SK-N-SH treated with all-trans-retinoic acid at 6 μM for 48 hours (cell line): ENCODE measurements at regions not wholly inside any gene's neighbourhood (a gene's known extent, or its start where the extent isn't known, plus 50 kb on each side); places are given as distances from the start of the nearest gene placed in this dataset.

Experiments used
- ATAC-seq: fragments of 200-7000 bp; cut with Tn5 transposase; 3 replicates; pipeline ENCODE4 v1.9.1; 2020; ENCODE audit warnings: mild to moderate bottlenecking, moderate library complexity
- ARNTL ChIP-seq: fragments of 450-650 bp; formaldehyde crosslinking; IDR thresholded peaks from 2 replicates; pipeline ENCODE4 v1.5.0; 2020; ENCODE audit warnings: low read depth, mild to moderate bottlenecking, moderate library complexity, borderline replicate concordance
- BACH2 ChIP-seq: fragments of 250-450 bp; sonication (Bioruptor Pico); IDR thresholded peaks from 2 replicates; pipeline ENCODE4 v1.9.0; 2021; ENCODE audit warnings: mild to moderate bottlenecking, borderline replicate concordance
- CSDC2 ChIP-seq: fragments of 250-450 bp; sonication (Bioruptor Pico); IDR thresholded peaks from 2 replicates; pipeline ENCODE4 v1.5.0; 2020; ENCODE audit warnings: mild to moderate bottlenecking, moderate library complexity
- ESRRG ChIP-seq: fragments of 250-450 bp; sonication (Bioruptor Pico); IDR thresholded peaks from 2 replicates; pipeline ENCODE4 v1.6.1; 2021; ENCODE audit warnings: mild to moderate bottlenecking
- GLIS3 ChIP-seq: fragments of 250-450 bp; sonication (Bioruptor Pico); IDR thresholded peaks from 2 replicates; pipeline ENCODE4 v1.5.0; 2020; ENCODE audit warnings: mild to moderate bottlenecking, moderate library complexity
- ISL1 ChIP-seq: fragments of 250-450 bp; sonication (Bioruptor Pico); IDR thresholded peaks from 2 replicates; pipeline ENCODE4 v2.1.2; 2022; ENCODE audit warnings: mild to moderate bottlenecking, moderate library complexity
- RARB ChIP-seq: fragments of 250-450 bp; sonication (Bioruptor Pico); IDR thresholded peaks from 2 replicates; pipeline ENCODE4 v1.8.0; 2021; ENCODE audit warnings: mild to moderate bottlenecking, moderate library complexity
- SNAI2 ChIP-seq: fragments of 250-450 bp; sonication (Bioruptor Pico); IDR thresholded peaks from 2 replicates; pipeline ENCODE4 v1.5.0; 2020; ENCODE audit warnings: mild to moderate bottlenecking, moderate library complexity
- TCF4 ChIP-seq: fragments of 250-450 bp; sonication (Bioruptor Pico); IDR thresholded peaks from 2 replicates; pipeline ENCODE4 v1.8.0; 2021; ENCODE audit warnings: mild to moderate bottlenecking, moderate library complexity, borderline replicate concordance
- TOX ChIP-seq: fragments of 250-450 bp; sonication (Bioruptor Pico); IDR thresholded peaks from 2 replicates; pipeline ENCODE4 v1.8.0; 2021; ENCODE audit warnings: mild to moderate bottlenecking, moderate library complexity, borderline replicate concordance
- ZFP3 ChIP-seq: fragments of 250-450 bp; sonication (Bioruptor Pico); IDR thresholded peaks from 2 replicates; pipeline ENCODE4 v1.5.0; 2020; ENCODE audit warnings: mild to moderate bottlenecking, moderate library complexity
- ZFP30 ChIP-seq: fragments of 450-650 bp; formaldehyde crosslinking; IDR thresholded peaks from 2 replicates; pipeline ENCODE4 v1.5.0; 2022; ENCODE audit warnings: mild to moderate bottlenecking, moderate library complexity
- ZNF565 ChIP-seq: fragments of 450-650 bp; formaldehyde crosslinking; conservative IDR thresholded peaks from 2 replicates; pipeline ENCODE4 v1.5.0; 2020; ENCODE audit warnings: low read depth, mild to moderate bottlenecking, moderate library complexity
- ZNF70 ChIP-seq: fragments of 450-650 bp; formaldehyde crosslinking; IDR thresholded peaks from 2 replicates; pipeline ENCODE4 v1.5.0; 2020; ENCODE audit warnings: mild to moderate bottlenecking, moderate library complexity
- ZNF8 ChIP-seq: fragments of 450-650 bp; formaldehyde crosslinking; IDR thresholded peaks from 2 replicates; pipeline ENCODE4 v1.5.0; 2020; ENCODE audit warnings: mild to moderate bottlenecking, moderate library complexity
- TF ChIP-seq, protein P1 (sequence below): fragments of 250-450 bp; sonication (Bioruptor Pico); IDR thresholded peaks from 2 replicates; pipeline ENCODE4 v1.5.1; 2021; ENCODE audit warnings: mild to moderate bottlenecking, moderate library complexity
- TF ChIP-seq, protein P2 (sequence below): fragments of 250-450 bp; sonication (Bioruptor Pico); IDR thresholded peaks from 2 replicates; pipeline ENCODE4 v1.8.0; 2021; ENCODE audit warnings: low read depth, mild to moderate bottlenecking, moderate library complexity, borderline replicate concordance
- TF ChIP-seq, protein P3 (sequence below): fragments of 250-450 bp; sonication (Bioruptor Pico); IDR thresholded peaks from 2 replicates; pipeline ENCODE4 v1.5.1; 2020; ENCODE audit warnings: low read depth, mild to moderate bottlenecking, moderate library complexity
- TF ChIP-seq, protein P4 (sequence below): fragments of 250-450 bp; sonication (Bioruptor Pico); IDR thresholded peaks from 2 replicates; pipeline ENCODE4 v1.5.0; 2020; ENCODE audit warnings: mild to moderate bottlenecking, moderate library complexity
- TF ChIP-seq, protein P5 (sequence below): fragments of 250-450 bp; sonication (Bioruptor Pico); IDR thresholded peaks from 2 replicates; pipeline ENCODE4 v1.8.0; 2020; ENCODE audit warnings: mild to moderate bottlenecking, moderate library complexity, borderline replicate concordance

DNA sequence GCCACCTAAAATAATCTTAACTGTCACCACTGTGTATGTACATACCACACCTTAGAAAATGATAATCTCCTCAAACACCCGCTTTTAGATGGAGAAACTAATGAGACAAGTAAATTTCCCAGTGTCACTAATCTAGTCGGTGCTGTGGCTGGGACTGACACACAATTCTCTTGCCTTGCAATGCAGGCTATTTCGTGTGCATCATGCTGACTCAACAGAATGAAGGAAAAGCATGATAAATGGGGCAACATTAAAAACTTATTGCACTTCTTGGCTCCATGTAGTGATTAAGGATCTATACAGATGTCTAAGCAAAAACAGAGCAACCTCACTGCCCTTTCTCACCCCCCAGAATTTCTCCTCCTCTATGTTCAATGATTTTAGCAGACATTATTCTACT lies 677.9 kb downstream of the DTWD2 start:
- no peak for ATAC-seq
- TF ChIP-seq SNAI2 (CRISPR knock-in tag): no peak
- TF ChIP-seq CSDC2 (CRISPR knock-in tag): no peak
- no peak for TF ChIP-seq ZFP30
- TF ChIP-seq, protein P1, sequence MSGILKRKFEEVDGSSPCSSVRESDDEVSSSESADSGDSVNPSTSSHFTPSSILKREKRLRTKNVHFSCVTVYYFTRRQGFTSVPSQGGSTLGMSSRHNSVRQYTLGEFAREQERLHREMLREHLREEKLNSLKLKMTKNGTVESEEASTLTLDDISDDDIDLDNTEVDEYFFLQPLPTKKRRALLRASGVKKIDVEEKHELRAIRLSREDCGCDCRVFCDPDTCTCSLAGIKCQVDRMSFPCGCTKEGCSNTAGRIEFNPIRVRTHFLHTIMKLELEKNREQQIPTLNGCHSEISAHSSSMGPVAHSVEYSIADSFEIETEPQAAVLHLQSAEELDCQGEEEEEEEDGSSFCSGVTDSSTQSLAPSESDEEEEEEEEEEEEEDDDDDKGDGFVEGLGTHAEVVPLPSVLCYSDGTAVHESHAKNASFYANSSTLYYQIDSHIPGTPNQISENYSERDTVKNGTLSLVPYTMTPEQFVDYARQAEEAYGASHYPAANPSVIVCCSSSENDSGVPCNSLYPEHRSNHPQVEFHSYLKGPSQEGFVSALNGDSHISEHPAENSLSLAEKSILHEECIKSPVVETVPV: no peak
- TF ChIP-seq RARB: no peak
- no peak for TF ChIP-seq BACH2 (CRISPR knock-in tag)
- TF ChIP-seq, protein P2, sequence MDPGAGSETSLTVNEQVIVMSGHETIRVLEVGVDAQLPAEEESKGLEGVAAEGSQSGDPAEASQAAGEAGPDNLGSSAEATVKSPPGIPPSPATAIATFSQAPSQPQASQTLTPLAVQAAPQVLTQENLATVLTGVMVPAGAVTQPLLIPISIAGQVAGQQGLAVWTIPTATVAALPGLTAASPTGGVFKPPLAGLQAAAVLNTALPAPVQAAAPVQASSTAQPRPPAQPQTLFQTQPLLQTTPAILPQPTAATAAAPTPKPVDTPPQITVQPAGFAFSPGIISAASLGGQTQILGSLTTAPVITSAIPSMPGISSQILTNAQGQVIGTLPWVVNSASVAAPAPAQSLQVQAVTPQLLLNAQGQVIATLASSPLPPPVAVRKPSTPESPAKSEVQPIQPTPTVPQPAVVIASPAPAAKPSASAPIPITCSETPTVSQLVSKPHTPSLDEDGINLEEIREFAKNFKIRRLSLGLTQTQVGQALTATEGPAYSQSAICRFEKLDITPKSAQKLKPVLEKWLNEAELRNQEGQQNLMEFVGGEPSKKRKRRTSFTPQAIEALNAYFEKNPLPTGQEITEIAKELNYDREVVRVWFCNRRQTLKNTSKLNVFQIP (CRISPR knock-in tag): no peak
- TF ChIP-seq, protein P3, sequence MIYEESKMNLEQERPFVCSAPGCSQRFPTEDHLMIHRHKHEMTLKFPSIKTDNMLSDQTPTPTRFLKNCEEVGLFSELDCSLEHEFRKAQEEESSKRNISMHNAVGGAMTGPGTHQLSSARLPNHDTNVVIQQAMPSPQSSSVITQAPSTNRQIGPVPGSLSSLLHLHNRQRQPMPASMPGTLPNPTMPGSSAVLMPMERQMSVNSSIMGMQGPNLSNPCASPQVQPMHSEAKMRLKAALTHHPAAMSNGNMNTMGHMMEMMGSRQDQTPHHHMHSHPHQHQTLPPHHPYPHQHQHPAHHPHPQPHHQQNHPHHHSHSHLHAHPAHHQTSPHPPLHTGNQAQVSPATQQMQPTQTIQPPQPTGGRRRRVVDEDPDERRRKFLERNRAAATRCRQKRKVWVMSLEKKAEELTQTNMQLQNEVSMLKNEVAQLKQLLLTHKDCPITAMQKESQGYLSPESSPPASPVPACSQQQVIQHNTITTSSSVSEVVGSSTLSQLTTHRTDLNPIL (CRISPR knock-in tag): no peak
- TF ChIP-seq ZNF8 (CRISPR knock-in tag): no peak
- no peak for TF ChIP-seq ZFP3 (CRISPR knock-in tag)
- no peak for TF ChIP-seq ZNF70
- no peak for TF ChIP-seq TCF4 (CRISPR knock-in tag)
- TF ChIP-seq TOX: no peak
- TF ChIP-seq, protein P4, sequence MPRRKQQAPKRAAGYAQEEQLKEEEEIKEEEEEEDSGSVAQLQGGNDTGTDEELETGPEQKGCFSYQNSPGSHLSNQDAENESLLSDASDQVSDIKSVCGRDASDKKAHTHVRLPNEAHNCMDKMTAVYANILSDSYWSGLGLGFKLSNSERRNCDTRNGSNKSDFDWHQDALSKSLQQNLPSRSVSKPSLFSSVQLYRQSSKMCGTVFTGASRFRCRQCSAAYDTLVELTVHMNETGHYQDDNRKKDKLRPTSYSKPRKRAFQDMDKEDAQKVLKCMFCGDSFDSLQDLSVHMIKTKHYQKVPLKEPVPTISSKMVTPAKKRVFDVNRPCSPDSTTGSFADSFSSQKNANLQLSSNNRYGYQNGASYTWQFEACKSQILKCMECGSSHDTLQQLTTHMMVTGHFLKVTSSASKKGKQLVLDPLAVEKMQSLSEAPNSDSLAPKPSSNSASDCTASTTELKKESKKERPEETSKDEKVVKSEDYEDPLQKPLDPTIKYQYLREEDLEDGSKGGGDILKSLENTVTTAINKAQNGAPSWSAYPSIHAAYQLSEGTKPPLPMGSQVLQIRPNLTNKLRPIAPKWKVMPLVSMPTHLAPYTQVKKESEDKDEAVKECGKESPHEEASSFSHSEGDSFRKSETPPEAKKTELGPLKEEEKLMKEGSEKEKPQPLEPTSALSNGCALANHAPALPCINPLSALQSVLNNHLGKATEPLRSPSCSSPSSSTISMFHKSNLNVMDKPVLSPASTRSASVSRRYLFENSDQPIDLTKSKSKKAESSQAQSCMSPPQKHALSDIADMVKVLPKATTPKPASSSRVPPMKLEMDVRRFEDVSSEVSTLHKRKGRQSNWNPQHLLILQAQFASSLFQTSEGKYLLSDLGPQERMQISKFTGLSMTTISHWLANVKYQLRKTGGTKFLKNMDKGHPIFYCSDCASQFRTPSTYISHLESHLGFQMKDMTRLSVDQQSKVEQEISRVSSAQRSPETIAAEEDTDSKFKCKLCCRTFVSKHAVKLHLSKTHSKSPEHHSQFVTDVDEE (CRISPR knock-in tag): no peak
- no peak for TF ChIP-seq ZNF565 (CRISPR knock-in tag)
- TF ChIP-seq ARNTL: no peak
- TF ChIP-seq ESRRG (CRISPR knock-in tag): no peak
- TF ChIP-seq, protein P5, sequence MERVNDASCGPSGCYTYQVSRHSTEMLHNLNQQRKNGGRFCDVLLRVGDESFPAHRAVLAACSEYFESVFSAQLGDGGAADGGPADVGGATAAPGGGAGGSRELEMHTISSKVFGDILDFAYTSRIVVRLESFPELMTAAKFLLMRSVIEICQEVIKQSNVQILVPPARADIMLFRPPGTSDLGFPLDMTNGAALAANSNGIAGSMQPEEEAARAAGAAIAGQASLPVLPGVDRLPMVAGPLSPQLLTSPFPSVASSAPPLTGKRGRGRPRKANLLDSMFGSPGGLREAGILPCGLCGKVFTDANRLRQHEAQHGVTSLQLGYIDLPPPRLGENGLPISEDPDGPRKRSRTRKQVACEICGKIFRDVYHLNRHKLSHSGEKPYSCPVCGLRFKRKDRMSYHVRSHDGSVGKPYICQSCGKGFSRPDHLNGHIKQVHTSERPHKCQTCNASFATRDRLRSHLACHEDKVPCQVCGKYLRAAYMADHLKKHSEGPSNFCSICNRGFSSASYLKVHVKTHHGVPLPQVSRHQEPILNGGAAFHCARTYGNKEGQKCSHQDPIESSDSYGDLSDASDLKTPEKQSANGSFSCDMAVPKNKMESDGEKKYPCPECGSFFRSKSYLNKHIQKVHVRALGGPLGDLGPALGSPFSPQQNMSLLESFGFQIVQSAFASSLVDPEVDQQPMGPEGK (CRISPR knock-in tag): no peak

DNA sequence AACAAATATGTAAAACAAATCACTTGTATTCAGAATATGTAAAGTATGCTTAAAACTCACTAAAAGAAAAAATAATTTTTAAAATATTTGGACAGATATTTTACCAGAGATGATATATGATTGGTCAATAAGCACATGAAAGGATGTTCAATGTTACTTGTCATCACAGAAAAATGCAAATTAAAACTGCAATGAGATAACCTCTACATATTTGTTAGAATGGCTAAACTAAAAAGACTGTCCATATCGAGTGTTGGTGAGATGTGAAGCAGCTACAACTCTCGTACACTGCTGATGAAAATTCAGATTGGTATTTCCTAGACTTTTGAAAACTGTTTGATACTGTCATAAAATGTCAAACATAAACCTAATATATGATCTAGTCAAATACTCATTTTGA lies 685.1 kb downstream of the DTWD2 start:
- no peak for ATAC-seq
- TF ChIP-seq GLIS3 (CRISPR knock-in tag): no peak
- no peak for TF ChIP-seq ZFP3 (CRISPR knock-in tag)
- TF ChIP-seq, protein P5 (CRISPR knock-in tag): no peak
- no peak for TF ChIP-seq ZNF565 (CRISPR knock-in tag)
- no peak for TF ChIP-seq ESRRG (CRISPR knock-in tag)
- TF ChIP-seq, protein P2 (CRISPR knock-in tag): no peak
- no peak for TF ChIP-seq ISL1 (CRISPR knock-in tag)
- TF ChIP-seq TOX: no peak
- TF ChIP-seq TCF4 (CRISPR knock-in tag): no peak
- no peak for TF ChIP-seq ZNF8 (CRISPR knock-in tag)
